ENCODE measurements at regions not wholly inside any gene's neighbourhood (a gene's known extent, or its start where the extent isn't known, plus 50 kb on each side); places are given as distances from the start of the nearest gene placed in this dataset.

DNA sequence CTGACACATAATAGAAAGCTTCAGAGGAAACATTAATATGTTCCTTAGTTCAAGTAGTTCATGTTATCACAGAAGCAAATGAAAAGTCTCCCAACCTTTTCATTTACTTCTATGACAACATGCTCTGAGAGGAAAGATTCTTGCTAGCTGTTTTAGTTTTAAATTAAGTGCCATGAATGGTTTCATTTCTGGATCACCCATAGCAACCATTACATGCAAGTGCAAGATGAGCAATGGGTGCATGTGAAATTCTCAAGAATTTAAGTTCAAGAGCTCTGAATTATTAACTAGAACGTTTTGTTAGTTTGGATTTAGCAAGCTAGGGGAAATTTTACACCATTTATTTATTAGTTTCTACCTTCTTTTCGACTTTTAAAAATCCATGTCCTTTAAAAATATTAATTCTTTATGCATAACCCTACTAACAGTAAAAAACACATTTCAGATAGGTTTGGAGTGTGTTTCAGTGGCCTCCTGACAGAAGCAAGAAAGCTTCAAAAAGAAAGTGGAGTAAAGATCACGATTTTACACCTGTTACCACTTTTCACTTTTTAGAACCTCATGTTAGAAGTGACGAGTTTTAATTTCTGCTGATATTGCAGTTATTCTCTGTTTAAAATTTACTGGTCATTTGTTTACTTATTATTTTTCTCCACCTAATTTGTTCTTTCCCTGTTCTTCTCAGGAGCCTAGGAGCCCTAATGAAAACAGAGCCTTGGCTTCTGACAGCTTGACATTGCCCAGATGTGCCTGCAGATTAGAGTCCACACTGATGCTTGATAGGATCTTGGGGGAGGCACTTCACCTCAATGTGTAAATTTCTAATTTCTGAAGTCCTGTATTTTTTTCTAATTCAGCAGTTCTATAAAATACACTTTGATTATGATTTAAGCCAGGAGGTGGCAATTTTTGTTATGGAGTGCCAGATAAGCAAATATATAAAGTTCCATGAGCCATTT, 995.3 kb upstream of the PHF14 start:
- Histone ChIP-seq H3K18ac (ENCODE audit: insufficient read length, low read depth, low read length) (no peak overlapping the region), H2BK15ac (ENCODE audit: low read depth, low read length) (no peak overlapping the region), H4K8ac (replicated peaks; ENCODE audit: insufficient read length, low read depth, low read length) (no peak overlapping the region), H4K5ac (ENCODE audit: insufficient read length, low read depth, low read length) (no peak overlapping the region), H3K27ac (ENCODE audit: insufficient read length, low read depth, low read length) (no peak overlapping the region), H3K79me1 (ENCODE audit: insufficient read depth, low read depth, low read length, poor library complexity, severe bottlenecking) (no peaks in the 10 kb centered on the region), H3K23me2 (ENCODE audit: insufficient read length, low read depth, low read length, poor library complexity, severe bottlenecking) (no peaks in the 10 kb centered on the region), H3K56ac (ENCODE audit: insufficient read length, low read depth, low read length) (no peak overlapping the region), H4K91ac (ENCODE audit: insufficient read length, low read depth, low read length) (no peak overlapping the region), H3K14ac (ENCODE audit: insufficient read depth, low read length) (no peak overlapping the region), H3K79me2 (ENCODE audit: insufficient read depth, low read length) (no peaks in the 10 kb centered on the region), H3K9me3 (ENCODE audit: control insufficient read depth, low read depth, low read length) (no peaks in the 10 kb centered on the region), H3K27me3 (ENCODE audit: insufficient read depth, low read length) (no peaks in the 10 kb centered on the region), H3K23ac (ENCODE audit: insufficient read length, low read depth, low read length) (no peak overlapping the region), H4K20me1 (ENCODE audit: control insufficient read depth, insufficient read depth, insufficient read length) (no peaks in the 10 kb centered on the region), H2BK5ac (ENCODE audit: insufficient read length, low read length) (no peak overlapping the region), H3K9ac (ENCODE audit: extremely low read depth, insufficient read length, low read length) (no peak overlapping the region), H2BK12ac (ENCODE audit: insufficient read length, low read depth, low read length) (no peak overlapping the region), H3T11ph (ENCODE audit: low read length) (no peak overlapping the region), H2BK120ac (ENCODE audit: low read depth, low read length, poor library complexity, severe bottlenecking) (no peak overlapping the region), H2AFZ (ENCODE audit: low read length) (no peak overlapping the region), H3K4ac (ENCODE audit: low read depth, low read length) (no peak overlapping the region), H3K4me1 (ENCODE audit: insufficient read depth, low read length) (no peaks in the 10 kb centered on the region), H3K4me2 (ENCODE audit: insufficient read depth, insufficient read length, low read length) (no peak overlapping the region), H2AK5ac (ENCODE audit: insufficient read length, low read length) (no peak overlapping the region), H2BK20ac (ENCODE audit: low read depth, low read length, poor library complexity, severe bottlenecking) (no peak overlapping the region)
- Mint-ChIP-seq H3K4me3 (no peak overlapping the region), H3K36me3 (ENCODE audit: insufficient read depth in 1 of 3, low read depth in 3 of 3) (no peaks in the 10 kb centered on the region), H3K27ac (no peak overlapping the region), H3K27me3 (ENCODE audit: low read depth) (no peaks in the 10 kb centered on the region), H3K9me3 (no peaks in the 10 kb centered on the region), H3K4me1 (no peaks in the 10 kb centered on the region)
- DNase-seq: no peak
- WGBS (ENCODE audit: extremely low coverage, insufficient read length, low lambda C conversion rate): no CpG with 5 or more reads among the region's 4 CpGs
- TF ChIP-seq, protein P1, sequence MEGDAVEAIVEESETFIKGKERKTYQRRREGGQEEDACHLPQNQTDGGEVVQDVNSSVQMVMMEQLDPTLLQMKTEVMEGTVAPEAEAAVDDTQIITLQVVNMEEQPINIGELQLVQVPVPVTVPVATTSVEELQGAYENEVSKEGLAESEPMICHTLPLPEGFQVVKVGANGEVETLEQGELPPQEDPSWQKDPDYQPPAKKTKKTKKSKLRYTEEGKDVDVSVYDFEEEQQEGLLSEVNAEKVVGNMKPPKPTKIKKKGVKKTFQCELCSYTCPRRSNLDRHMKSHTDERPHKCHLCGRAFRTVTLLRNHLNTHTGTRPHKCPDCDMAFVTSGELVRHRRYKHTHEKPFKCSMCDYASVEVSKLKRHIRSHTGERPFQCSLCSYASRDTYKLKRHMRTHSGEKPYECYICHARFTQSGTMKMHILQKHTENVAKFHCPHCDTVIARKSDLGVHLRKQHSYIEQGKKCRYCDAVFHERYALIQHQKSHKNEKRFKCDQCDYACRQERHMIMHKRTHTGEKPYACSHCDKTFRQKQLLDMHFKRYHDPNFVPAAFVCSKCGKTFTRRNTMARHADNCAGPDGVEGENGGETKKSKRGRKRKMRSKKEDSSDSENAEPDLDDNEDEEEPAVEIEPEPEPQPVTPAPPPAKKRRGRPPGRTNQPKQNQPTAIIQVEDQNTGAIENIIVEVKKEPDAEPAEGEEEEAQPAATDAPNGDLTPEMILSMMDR (conservative IDR thresholded peaks at IDR 0.05): no peak

Measured in H9 (cell line).